ENCODE measurements at regions not wholly inside any gene's neighbourhood (a gene's known extent, or its start where the extent isn't known, plus 50 kb on each side); places are given as distances from the start of the nearest gene placed in this dataset.

DNA sequence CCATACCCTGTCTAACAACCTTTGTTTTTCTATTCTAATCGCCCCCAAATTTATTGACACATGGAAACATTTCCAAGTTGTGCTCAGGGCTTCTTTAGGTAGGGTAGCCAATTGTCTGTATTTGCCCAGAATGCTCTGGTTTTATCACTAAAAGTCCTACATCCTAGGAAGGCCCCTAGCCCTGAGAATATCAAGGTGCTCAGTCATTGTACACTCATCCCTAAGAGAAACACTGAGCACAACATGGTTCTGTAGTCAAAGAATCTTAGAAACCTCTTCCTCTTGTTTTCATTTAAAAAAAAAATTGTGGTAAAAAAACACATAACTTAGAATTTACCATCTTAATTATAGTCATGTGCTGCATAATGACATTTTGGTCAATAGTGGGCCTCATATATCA is 69.0 kb upstream of the BASP1 start:
- TF ChIP-seq, protein P1, sequence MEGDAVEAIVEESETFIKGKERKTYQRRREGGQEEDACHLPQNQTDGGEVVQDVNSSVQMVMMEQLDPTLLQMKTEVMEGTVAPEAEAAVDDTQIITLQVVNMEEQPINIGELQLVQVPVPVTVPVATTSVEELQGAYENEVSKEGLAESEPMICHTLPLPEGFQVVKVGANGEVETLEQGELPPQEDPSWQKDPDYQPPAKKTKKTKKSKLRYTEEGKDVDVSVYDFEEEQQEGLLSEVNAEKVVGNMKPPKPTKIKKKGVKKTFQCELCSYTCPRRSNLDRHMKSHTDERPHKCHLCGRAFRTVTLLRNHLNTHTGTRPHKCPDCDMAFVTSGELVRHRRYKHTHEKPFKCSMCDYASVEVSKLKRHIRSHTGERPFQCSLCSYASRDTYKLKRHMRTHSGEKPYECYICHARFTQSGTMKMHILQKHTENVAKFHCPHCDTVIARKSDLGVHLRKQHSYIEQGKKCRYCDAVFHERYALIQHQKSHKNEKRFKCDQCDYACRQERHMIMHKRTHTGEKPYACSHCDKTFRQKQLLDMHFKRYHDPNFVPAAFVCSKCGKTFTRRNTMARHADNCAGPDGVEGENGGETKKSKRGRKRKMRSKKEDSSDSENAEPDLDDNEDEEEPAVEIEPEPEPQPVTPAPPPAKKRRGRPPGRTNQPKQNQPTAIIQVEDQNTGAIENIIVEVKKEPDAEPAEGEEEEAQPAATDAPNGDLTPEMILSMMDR (IDR thresholded peaks at IDR 0.05; ENCODE audit: borderline replicate concordance, control extremely low read depth, extremely low read depth, insufficient read depth, missing control alignments) = no peak
- in situ Hi-C loops (cut with MboI; ENCODE audit: low sequenced_read_pairs, unreplicated experiment) = no loop called here
- no peak for DNase-seq (ENCODE audit: low spot score)

DNA sequence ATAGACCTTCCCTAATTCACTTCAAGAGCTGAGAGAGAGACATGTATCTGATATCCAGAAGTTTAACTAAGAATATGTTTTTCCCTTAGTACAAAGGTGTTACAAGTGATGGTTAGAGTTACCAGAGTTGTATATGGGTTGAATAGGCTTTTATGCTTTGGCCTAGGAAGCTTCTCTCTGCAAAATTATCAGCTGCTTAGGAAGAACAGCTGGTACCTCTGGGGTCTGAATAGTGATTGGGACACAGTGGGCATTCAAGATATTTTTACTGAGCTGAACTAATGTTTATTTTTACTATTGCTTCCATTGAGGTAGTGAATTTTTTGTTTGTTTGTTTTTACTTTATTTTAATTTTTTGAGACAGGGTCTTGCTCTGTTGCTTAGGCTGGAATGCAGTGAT is 67.6 kb upstream of the BASP1 start:
- no peak for DNase-seq (ENCODE audit: low spot score)
- TF ChIP-seq, protein P1 (IDR thresholded peaks at IDR 0.05; ENCODE audit: borderline replicate concordance, control extremely low read depth, extremely low read depth, insufficient read depth, missing control alignments) = no peak
- in situ Hi-C loops (cut with MboI; ENCODE audit: low sequenced_read_pairs, unreplicated experiment) = no loop called here

DNA sequence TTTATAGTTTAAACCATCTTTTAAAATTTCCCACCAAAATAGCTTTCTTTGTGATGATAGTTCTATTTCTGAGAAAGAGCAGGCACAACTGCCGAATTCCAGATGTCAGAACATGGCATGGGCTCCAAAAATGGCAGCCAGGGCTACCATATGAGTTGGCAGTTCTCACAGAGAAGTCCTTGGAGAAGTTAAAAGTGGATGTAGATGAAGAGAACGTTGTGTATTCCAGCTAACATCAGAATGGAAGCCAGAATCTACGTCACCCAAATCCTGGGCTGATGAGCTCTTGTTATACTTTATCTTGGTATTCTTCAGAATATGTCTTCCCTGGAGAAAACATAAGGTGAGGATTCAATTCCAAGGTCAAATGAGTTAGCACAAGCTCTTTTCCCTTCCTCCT is 66.9 kb upstream of the BASP1 start:
- in situ Hi-C loops (cut with MboI; ENCODE audit: low sequenced_read_pairs, unreplicated experiment) = no loop called here
- DNase-seq (ENCODE audit: low spot score) = no peak
- TF ChIP-seq, protein P1 (IDR thresholded peaks at IDR 0.05; ENCODE audit: borderline replicate concordance, control extremely low read depth, extremely low read depth, insufficient read depth, missing control alignments) = no peak

DNA sequence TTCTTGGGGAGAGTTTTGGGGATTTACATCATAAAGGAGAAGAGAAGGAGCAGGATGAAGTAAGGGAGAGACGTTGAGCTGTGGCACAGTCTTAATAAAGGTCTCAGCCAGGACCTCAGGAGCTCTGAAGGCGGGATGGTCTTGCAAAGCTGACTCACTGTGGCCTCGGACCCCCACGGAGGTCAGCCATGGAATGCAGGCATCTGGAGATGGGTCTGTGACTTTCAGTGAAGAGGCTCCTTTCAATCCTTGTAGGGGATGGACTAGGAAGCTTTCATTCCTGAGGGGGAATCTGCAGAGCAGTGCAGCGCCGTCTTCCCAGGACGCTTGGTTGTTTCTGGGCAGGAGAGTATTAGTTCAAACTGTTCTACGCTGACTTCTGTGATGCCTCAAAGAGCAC is 65.7 kb upstream of the BASP1 start:
- no peak for DNase-seq (ENCODE audit: low spot score)
- in situ Hi-C loops (cut with MboI; ENCODE audit: low sequenced_read_pairs, unreplicated experiment) = no loop called here
- TF ChIP-seq, protein P1 (IDR thresholded peaks at IDR 0.05; ENCODE audit: borderline replicate concordance, control extremely low read depth, extremely low read depth, insufficient read depth, missing control alignments) = no peak

DNA sequence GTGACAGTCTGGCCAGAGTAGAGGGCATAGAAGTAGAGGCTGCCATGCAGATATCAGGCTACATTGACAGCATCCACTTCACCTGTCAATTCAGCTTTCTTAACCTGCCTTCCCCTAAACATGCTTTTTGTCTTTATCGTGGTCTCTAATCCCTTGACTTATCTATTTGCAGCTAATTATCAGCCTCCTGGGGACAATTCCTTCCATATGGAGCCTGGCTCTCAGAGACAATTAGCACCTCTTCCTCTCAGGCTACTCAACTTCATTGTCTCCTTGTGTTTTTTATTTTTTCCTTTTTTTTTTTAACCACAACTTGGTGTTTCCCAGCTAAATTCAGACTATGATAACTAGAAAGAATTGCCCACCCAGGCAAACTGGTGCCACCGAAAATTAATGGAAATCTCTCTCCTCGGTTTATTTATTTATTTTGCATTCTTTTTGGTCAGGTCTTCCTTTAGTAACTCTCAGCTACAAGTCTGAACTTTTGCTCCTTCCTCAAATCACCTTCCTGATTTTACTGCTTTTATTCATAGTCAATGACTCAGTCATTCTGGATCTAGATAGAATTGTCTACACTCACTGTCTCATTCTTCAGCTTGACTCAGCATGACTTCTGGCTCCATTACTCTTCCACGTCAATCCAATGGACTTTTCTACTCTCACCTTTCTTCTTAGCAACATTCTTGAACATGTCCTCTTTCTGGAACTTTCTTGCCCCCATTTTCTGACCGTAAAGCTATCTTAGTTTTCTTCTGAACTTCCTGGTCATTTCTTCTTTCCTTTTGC is 63.0 kb upstream of the BASP1 start:
- TF ChIP-seq, protein P1 (IDR thresholded peaks at IDR 0.05; ENCODE audit: borderline replicate concordance, control extremely low read depth, extremely low read depth, insufficient read depth, missing control alignments) = no peak
- no peak for DNase-seq (ENCODE audit: low spot score)
- in situ Hi-C loops (cut with MboI; ENCODE audit: low sequenced_read_pairs, unreplicated experiment) = no loop called here

DNA sequence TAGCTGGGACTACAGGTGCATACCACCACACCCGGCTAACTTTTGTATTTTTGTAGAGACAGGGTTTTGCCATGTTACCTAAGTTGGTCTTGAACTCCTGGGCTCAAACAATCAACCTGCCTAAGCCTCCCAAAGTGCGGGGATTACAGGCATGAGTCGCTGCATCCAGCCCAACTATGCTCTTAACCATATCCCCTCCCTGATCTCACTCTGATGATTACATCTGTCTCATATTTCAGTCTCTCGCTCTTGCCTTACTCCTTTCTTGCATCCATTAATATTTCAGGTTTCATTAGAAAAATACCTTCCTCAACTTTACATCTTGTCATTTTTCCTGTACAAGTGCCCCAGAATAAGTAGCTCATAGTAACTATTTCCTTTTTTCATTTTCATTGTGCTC is 61.0 kb upstream of the BASP1 start:
- TF ChIP-seq, protein P1 (IDR thresholded peaks at IDR 0.05; ENCODE audit: borderline replicate concordance, control extremely low read depth, extremely low read depth, insufficient read depth, missing control alignments) = no peak
- no peak for DNase-seq (ENCODE audit: low spot score)
- in situ Hi-C loops (cut with MboI; ENCODE audit: low sequenced_read_pairs, unreplicated experiment) = no loop called here
